ENCODE measurements at regions not wholly inside any gene's neighbourhood (a gene's known extent, or its start where the extent isn't known, plus 50 kb on each side); places are given as distances from the start of the nearest gene placed in this dataset.

DNA sequence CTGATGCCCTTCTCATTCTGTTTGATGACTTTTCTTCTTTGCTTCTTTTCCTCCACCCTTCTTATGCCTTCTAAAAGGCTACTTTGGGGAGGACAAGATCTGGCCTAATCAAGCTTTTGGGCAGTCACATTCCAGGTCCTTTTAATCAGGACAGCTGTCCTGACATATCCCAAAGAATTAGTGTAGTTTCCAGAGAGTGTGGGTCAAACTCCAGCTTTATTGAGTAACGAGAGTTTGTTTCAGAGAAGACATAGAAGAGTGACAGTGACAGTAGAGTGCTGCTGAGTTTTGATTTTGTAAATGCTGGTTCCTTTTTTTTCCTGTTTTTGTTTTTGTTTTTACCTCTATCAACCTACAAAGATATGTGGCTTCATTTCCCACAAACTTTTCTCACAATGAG is 158.4 kb upstream of the SESN3 start:
- no peak overlapping the region for H3K4me3 Mint-ChIP-seq
- no peak for DNase-seq (ENCODE audit: low spot score)
- no peaks in the 10 kb centered on the region for H3K4me1 Mint-ChIP-seq
- POLR2A ChIA-PET, result no interaction called here
- no peak for TF ChIP-seq RORB (CRISPR knock-in tag; IDR thresholded peaks at IDR 0.05)
- TF ChIP-seq, protein P1, sequence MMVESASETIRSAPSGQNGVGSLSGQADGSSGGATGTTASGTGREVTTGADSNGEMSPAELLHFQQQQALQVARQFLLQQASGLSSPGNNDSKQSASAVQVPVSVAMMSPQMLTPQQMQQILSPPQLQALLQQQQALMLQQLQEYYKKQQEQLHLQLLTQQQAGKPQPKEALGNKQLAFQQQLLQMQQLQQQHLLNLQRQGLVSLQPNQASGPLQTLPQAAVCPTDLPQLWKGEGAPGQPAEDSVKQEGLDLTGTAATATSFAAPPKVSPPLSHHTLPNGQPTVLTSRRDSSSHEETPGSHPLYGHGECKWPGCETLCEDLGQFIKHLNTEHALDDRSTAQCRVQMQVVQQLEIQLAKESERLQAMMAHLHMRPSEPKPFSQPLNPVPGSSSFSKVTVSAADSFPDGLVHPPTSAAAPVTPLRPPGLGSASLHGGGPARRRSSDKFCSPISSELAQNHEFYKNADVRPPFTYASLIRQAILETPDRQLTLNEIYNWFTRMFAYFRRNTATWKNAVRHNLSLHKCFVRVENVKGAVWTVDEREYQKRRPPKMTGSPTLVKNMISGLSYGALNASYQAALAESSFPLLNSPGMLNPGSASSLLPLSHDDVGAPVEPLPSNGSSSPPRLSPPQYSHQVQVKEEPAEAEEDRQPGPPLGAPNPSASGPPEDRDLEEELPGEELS (CRISPR knock-in tag; IDR thresholded peaks at IDR 0.05), result no peak
- TF ChIP-seq NR3C1 (CRISPR knock-in tag; conservative IDR thresholded peaks at IDR 0.05; ENCODE audit: low read depth), result no peak
- no peak for TF ChIP-seq ZNF423 (CRISPR knock-in tag; IDR thresholded peaks at IDR 0.05)
- TF ChIP-seq, protein P2, sequence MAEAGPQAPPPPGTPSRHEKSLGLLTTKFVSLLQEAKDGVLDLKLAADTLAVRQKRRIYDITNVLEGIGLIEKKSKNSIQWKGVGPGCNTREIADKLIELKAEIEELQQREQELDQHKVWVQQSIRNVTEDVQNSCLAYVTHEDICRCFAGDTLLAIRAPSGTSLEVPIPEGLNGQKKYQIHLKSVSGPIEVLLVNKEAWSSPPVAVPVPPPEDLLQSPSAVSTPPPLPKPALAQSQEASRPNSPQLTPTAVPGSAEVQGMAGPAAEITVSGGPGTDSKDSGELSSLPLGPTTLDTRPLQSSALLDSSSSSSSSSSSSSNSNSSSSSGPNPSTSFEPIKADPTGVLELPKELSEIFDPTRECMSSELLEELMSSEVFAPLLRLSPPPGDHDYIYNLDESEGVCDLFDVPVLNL (CRISPR knock-in tag; IDR thresholded peaks at IDR 0.05; ENCODE audit: borderline replicate concordance, low read depth), result no peak
- no peak for TF ChIP-seq ZNF396 (CRISPR knock-in tag; IDR thresholded peaks at IDR 0.05; ENCODE audit: borderline replicate concordance)
- no peak for TF ChIP-seq MXD4 (CRISPR knock-in tag; IDR thresholded peaks at IDR 0.05; ENCODE audit: borderline replicate concordance)
- TF ChIP-seq ESRRA (CRISPR knock-in tag; IDR thresholded peaks at IDR 0.05; ENCODE audit: borderline replicate concordance), result no peak
- TF ChIP-seq, protein P3, sequence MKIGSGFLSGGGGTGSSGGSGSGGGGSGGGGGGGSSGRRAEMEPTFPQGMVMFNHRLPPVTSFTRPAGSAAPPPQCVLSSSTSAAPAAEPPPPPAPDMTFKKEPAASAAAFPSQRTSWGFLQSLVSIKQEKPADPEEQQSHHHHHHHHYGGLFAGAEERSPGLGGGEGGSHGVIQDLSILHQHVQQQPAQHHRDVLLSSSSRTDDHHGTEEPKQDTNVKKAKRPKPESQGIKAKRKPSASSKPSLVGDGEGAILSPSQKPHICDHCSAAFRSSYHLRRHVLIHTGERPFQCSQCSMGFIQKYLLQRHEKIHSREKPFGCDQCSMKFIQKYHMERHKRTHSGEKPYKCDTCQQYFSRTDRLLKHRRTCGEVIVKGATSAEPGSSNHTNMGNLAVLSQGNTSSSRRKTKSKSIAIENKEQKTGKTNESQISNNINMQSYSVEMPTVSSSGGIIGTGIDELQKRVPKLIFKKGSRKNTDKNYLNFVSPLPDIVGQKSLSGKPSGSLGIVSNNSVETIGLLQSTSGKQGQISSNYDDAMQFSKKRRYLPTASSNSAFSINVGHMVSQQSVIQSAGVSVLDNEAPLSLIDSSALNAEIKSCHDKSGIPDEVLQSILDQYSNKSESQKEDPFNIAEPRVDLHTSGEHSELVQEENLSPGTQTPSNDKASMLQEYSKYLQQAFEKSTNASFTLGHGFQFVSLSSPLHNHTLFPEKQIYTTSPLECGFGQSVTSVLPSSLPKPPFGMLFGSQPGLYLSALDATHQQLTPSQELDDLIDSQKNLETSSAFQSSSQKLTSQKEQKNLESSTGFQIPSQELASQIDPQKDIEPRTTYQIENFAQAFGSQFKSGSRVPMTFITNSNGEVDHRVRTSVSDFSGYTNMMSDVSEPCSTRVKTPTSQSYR (CRISPR knock-in tag; IDR thresholded peaks at IDR 0.05), result no peak
- TF ChIP-seq, protein P4, sequence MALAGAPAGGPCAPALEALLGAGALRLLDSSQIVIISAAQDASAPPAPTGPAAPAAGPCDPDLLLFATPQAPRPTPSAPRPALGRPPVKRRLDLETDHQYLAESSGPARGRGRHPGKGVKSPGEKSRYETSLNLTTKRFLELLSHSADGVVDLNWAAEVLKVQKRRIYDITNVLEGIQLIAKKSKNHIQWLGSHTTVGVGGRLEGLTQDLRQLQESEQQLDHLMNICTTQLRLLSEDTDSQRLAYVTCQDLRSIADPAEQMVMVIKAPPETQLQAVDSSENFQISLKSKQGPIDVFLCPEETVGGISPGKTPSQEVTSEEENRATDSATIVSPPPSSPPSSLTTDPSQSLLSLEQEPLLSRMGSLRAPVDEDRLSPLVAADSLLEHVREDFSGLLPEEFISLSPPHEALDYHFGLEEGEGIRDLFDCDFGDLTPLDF (CRISPR knock-in tag; IDR thresholded peaks at IDR 0.05), result no peak
- TF ChIP-seq ZNF138 (CRISPR knock-in tag; conservative IDR thresholded peaks at IDR 0.05), result no peak
- TF ChIP-seq SOX15 (CRISPR knock-in tag; IDR thresholded peaks at IDR 0.05), result no peak
- no peak for TF ChIP-seq FOXJ3 (CRISPR knock-in tag; IDR thresholded peaks at IDR 0.05; ENCODE audit: borderline replicate concordance)
- no peak for TF ChIP-seq GABPB1 (CRISPR knock-in tag; IDR thresholded peaks at IDR 0.05)
- no peak for TF ChIP-seq TEAD1 (CRISPR knock-in tag; IDR thresholded peaks at IDR 0.05)
- TF ChIP-seq, protein P5, sequence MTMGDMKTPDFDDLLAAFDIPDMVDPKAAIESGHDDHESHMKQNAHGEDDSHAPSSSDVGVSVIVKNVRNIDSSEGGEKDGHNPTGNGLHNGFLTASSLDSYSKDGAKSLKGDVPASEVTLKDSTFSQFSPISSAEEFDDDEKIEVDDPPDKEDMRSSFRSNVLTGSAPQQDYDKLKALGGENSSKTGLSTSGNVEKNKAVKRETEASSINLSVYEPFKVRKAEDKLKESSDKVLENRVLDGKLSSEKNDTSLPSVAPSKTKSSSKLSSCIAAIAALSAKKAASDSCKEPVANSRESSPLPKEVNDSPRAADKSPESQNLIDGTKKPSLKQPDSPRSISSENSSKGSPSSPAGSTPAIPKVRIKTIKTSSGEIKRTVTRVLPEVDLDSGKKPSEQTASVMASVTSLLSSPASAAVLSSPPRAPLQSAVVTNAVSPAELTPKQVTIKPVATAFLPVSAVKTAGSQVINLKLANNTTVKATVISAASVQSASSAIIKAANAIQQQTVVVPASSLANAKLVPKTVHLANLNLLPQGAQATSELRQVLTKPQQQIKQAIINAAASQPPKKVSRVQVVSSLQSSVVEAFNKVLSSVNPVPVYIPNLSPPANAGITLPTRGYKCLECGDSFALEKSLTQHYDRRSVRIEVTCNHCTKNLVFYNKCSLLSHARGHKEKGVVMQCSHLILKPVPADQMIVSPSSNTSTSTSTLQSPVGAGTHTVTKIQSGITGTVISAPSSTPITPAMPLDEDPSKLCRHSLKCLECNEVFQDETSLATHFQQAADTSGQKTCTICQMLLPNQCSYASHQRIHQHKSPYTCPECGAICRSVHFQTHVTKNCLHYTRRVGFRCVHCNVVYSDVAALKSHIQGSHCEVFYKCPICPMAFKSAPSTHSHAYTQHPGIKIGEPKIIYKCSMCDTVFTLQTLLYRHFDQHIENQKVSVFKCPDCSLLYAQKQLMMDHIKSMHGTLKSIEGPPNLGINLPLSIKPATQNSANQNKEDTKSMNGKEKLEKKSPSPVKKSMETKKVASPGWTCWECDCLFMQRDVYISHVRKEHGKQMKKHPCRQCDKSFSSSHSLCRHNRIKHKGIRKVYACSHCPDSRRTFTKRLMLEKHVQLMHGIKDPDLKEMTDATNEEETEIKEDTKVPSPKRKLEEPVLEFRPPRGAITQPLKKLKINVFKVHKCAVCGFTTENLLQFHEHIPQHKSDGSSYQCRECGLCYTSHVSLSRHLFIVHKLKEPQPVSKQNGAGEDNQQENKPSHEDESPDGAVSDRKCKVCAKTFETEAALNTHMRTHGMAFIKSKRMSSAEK (CRISPR knock-in tag; IDR thresholded peaks at IDR 0.05; ENCODE audit: borderline replicate concordance), result no peak
- ATAC-seq, result no peak
- CTCF ChIA-PET, result interaction anchor here (1.1 kb wide), 1 partner anchor 11 kb away, joined by 3 read pairs; no protein-coding TSS in a partner anchor
- H3K27ac Mint-ChIP-seq, result no peak overlapping the region
- peaks cover 5% of the 10 kb centered on the region; the same call in 1 of the 2 replicates for H3K27me3 Mint-ChIP-seq (ENCODE audit: low read depth)
- peaks cover 4% of the 10 kb centered on the region; the same call in 1 of the 2 replicates for H3K9me3 Mint-ChIP-seq
- no peaks in the 10 kb centered on the region for H3K36me3 Mint-ChIP-seq

Data from WTC11 (cell line).